Endothelial cell of umbilical vein (primary cell): ENCODE measurements at regions not wholly inside any gene's neighbourhood (a gene's known extent, or its start where the extent isn't known, plus 50 kb on each side); places are given as distances from the start of the nearest gene placed in this dataset.

Experiments used
- CTCF ChIP-seq, 2 donors: IDR thresholded peaks; 1 replicate in 1 of 2; 2 replicates in 1 of 2; pipeline ENCODE4 v1.5.1; 2011; ENCODE audit warnings: low read length in 2 of 2, mild to moderate bottlenecking in 2 of 2, moderate library complexity in 2 of 2, control low read depth in 1 of 2, inconsistent platforms in 1 of 2, low read depth in 1 of 2; ENCODE audit not compliant: insufficient read depth in 1 of 2; ENCODE audit errors: extremely low read depth in 1 of 2
- EZH2 ChIP-seq: IDR thresholded peaks from 2 replicates; pipeline ENCODE4 v1.6.1; 2012; ENCODE audit warnings: borderline replicate concordance, low read depth, mild to moderate bottlenecking, moderate library complexity, low read length, inconsistent platforms; ENCODE audit not compliant: severe bottlenecking
- FOS ChIP-seq: IDR thresholded peaks from 2 replicates; pipeline ENCODE4 v1.6.1; 2011; ENCODE audit warnings: mild to moderate bottlenecking, low read length, moderate library complexity, borderline replicate concordance; ENCODE audit not compliant: insufficient read depth
- JUN ChIP-seq: IDR thresholded peaks from 2 replicates; pipeline ENCODE4 v1.6.1; 2011; ENCODE audit warnings: borderline replicate concordance, low read depth; ENCODE audit not compliant: insufficient read length, insufficient read depth
- MYC ChIP-seq: IDR thresholded peaks from one replicate; pipeline ENCODE4 v1.6.1; 2011; ENCODE audit warnings: mild to moderate bottlenecking, low read depth, low read length
- POLR2A ChIP-seq: IDR thresholded peaks from 2 replicates; pipeline ENCODE4 v1.6.1; 2012; ENCODE audit warnings: low read depth, mild to moderate bottlenecking, control low read depth, low read length
- POLR2AphosphoS5 ChIP-seq: IDR thresholded peaks from 2 replicates; pipeline ENCODE4 v1.6.1; 2012; ENCODE audit warnings: low read depth, mild to moderate bottlenecking, control low read depth, low read length, moderate library complexity; ENCODE audit not compliant: insufficient read depth
- TF ChIP-seq, protein P1 (sequence below): IDR thresholded peaks from 2 replicates; pipeline ENCODE4 v1.6.1; 2011; ENCODE audit not compliant: insufficient read depth, insufficient read length

DNA sequence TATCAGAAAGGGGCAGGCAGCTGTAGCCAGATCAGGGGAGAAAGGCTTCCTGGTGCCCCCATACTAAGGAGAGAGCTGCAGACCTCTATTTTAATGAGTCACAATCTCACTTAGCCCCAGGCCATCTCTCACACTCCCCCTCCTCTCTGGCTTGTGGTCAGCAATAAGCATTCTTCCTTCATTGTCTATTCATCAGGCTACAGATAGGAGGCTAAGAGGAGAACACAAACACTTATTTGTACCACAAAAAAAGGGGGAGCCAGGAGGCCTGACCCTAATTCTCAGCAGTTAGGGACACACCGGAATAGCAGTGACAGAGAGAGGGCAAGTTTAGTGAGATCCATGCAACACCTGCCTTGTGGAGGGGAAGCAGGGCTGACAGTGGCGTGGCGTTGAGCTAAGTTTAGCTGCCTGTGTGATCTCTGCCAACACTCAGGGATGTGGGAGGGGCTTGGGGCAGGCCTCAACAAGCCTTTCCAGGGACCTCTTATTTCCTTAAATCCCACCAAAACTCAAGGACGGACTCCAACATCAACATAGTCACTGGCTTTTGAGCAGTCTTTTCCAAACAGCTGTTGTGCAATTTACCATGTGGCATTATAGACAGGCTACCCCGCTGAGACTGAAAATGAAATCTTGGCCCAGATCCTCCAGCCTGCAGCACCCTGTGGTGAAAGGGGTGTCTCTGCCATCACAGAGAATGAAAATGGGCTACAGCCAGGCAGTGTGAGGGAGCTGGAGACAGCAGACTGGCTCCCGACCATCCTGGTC lies 191.9 kb upstream of the TSC22D2 start:
- TF ChIP-seq POLR2AphosphoS5 = no peak
- TF ChIP-seq CTCF (IDR thresholded peaks at IDR 0.05; ENCODE audit: extremely low read depth in 1 of 2, insufficient read depth in 1 of 2, low read depth in 1 of 2, low read length in 2 of 2) = no peak
- no peak for TF ChIP-seq EZH2
- TF ChIP-seq POLR2A = no peak
- TF ChIP-seq MYC = no peak
- TF ChIP-seq, protein P1, sequence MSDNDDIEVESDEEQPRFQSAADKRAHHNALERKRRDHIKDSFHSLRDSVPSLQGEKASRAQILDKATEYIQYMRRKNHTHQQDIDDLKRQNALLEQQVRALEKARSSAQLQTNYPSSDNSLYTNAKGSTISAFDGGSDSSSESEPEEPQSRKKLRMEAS = no peak
- no peak for TF ChIP-seq FOS
- no peak for TF ChIP-seq JUN
